WTC11 (cell line): ENCODE measurements at regions not wholly inside any gene's neighbourhood (a gene's known extent, or its start where the extent isn't known, plus 50 kb on each side); places are given as distances from the start of the nearest gene placed in this dataset.

Experiments used
- ATAC-seq: fragments of 200-7000 bp; cut with Tn5 transposase; 2 replicates; pipeline ENCODE4 v1.10.0; 2021; ENCODE audit warnings: mild to moderate bottlenecking, moderate library complexity
- CTCF ChIA-PET: fragments of 300-600 bp; sonication (Branson Sonifier 250); formaldehyde crosslinking; loops from one replicate; lab custom pipeline; 2021; ENCODE audit warnings: antibody characterized with exemption; lab: Charles Lee
- POLR2A ChIA-PET: fragments of 350-600 bp; sonication (Branson Sonifier 250); formaldehyde crosslinking; loops from one replicate; lab custom pipeline; 2021; ENCODE audit warnings: antibody characterized with exemption; lab: Charles Lee
- DNase-seq: peaks from one replicate; pipeline ENCODE4 v3.0.0; 2021; ENCODE audit warnings: low spot score
- H3K27ac Mint-ChIP-seq: 2 replicates; pipeline ENCODE4 v1.8.0; 2021; ENCODE audit warnings: mixed read lengths
- H3K27me3 Mint-ChIP-seq: 2 replicates; pipeline ENCODE4 v1.8.0; 2021; ENCODE audit warnings: low read depth, mild to moderate bottlenecking, moderate library complexity, mixed read lengths
- H3K36me3 Mint-ChIP-seq: 2 replicates; pipeline ENCODE4 v1.8.0; 2021; ENCODE audit warnings: mixed read lengths
- H3K4me1 Mint-ChIP-seq: 2 replicates; pipeline ENCODE4 v1.8.0; 2022; ENCODE audit warnings: mixed read lengths
- H3K4me3 Mint-ChIP-seq: 2 replicates; pipeline ENCODE4 v1.8.0; 2021; ENCODE audit warnings: mild to moderate bottlenecking, moderate library complexity, mixed read lengths
- H3K9me3 Mint-ChIP-seq: 2 replicates; pipeline ENCODE4 v1.8.0; 2021; ENCODE audit warnings: mixed read lengths
- MXD4 ChIP-seq: fragments of 250-450 bp; sonication (Bioruptor Pico); IDR thresholded peaks from 2 replicates; pipeline ENCODE4 v1.8.0; 2021; ENCODE audit warnings: mild to moderate bottlenecking, moderate library complexity, borderline replicate concordance
- NR1H2 ChIP-seq: sonication (generic); formaldehyde crosslinking; IDR thresholded peaks from 2 replicates; pipeline ENCODE4 v1.9.0; 2021; ENCODE audit warnings: mild to moderate bottlenecking, moderate library complexity, missing genetic modification reagents
- TCF7 ChIP-seq: sonication (generic); formaldehyde crosslinking; IDR thresholded peaks from 2 replicates; pipeline ENCODE4 v1.8.0; 2022; ENCODE audit warnings: mild to moderate bottlenecking, low read depth, missing genetic modification reagents, moderate library complexity
- ZNF219 ChIP-seq: sonication (generic); formaldehyde crosslinking; IDR thresholded peaks from 2 replicates; pipeline ENCODE4 v1.8.0; 2023; ENCODE audit warnings: missing genetic modification reagents, mild to moderate bottlenecking, borderline replicate concordance
- TF ChIP-seq, protein P1 (sequence below): sonication (generic); formaldehyde crosslinking; IDR thresholded peaks from 2 replicates; pipeline ENCODE4 v1.8.1; 2022; ENCODE audit warnings: missing genetic modification reagents, borderline replicate concordance
- TF ChIP-seq, protein P2 (sequence below): fragments of 200-600 bp; IDR thresholded peaks from 2 replicates; pipeline ENCODE4 v1.8.0; 2022; ENCODE audit warnings: antibody characterized with exemption
- TF ChIP-seq, protein P3 (sequence below): sonication (generic); formaldehyde crosslinking; IDR thresholded peaks from 2 replicates; pipeline ENCODE4 v1.8.0; 2022; ENCODE audit warnings: mild to moderate bottlenecking, missing genetic modification reagents
- TF ChIP-seq, protein P4 (sequence below): sonication (generic); formaldehyde crosslinking; IDR thresholded peaks from 2 replicates; pipeline ENCODE4 v1.8.0; 2023; ENCODE audit warnings: mild to moderate bottlenecking, missing genetic modification reagents
- TF ChIP-seq, protein P5 (sequence below): sonication (generic); formaldehyde crosslinking; IDR thresholded peaks from 2 replicates; pipeline ENCODE4 v1.8.0; 2022; ENCODE audit warnings: missing genetic modification reagents

DNA sequence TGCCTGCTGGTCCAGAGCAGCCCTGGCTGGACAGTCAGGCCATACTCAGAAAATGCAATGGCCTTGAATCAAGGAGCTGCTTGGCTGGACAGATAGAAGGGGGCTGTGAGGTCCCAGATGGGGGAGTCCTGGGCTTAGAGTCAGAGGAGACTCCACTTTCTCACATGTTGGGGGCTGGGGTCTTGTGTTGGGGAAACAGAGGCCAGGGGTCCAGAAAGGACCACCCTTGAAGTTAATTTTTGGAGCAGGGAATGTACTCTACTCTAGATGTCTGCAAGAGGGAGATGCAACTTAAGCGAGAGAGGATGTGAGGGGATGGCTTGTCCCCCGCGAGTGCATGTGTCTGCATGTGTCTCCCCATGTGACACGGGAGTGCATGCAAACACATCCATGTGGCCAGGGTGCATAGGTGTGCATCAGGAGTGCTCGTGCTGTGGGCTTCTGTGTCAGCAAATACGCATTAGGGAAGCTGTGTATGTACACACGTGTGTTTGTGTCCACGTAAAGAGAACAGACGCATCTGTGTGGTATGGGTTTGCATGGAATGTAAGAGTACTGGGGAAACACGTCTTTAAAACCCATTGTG lies 303.2 kb downstream of the MYCN start (continued):
- TF ChIP-seq, protein P1, sequence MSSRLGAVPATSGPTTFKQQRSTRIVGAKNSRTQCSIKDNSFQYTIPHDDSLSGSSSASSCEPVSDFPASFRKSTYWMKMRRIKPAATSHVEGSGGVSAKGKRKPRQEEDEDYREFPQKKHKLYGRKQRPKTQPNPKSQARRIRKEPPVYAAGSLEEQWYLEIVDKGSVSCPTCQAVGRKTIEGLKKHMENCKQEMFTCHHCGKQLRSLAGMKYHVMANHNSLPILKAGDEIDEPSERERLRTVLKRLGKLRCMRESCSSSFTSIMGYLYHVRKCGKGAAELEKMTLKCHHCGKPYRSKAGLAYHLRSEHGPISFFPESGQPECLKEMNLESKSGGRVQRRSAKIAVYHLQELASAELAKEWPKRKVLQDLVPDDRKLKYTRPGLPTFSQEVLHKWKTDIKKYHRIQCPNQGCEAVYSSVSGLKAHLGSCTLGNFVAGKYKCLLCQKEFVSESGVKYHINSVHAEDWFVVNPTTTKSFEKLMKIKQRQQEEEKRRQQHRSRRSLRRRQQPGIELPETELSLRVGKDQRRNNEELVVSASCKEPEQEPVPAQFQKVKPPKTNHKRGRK (CRISPR knock-in tag): no peak
- TF ChIP-seq, protein P2, sequence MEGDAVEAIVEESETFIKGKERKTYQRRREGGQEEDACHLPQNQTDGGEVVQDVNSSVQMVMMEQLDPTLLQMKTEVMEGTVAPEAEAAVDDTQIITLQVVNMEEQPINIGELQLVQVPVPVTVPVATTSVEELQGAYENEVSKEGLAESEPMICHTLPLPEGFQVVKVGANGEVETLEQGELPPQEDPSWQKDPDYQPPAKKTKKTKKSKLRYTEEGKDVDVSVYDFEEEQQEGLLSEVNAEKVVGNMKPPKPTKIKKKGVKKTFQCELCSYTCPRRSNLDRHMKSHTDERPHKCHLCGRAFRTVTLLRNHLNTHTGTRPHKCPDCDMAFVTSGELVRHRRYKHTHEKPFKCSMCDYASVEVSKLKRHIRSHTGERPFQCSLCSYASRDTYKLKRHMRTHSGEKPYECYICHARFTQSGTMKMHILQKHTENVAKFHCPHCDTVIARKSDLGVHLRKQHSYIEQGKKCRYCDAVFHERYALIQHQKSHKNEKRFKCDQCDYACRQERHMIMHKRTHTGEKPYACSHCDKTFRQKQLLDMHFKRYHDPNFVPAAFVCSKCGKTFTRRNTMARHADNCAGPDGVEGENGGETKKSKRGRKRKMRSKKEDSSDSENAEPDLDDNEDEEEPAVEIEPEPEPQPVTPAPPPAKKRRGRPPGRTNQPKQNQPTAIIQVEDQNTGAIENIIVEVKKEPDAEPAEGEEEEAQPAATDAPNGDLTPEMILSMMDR: no peak
- no peak for TF ChIP-seq ZNF219 (CRISPR knock-in tag)
- no peak for TF ChIP-seq NR1H2
- TF ChIP-seq TCF7 (CRISPR knock-in tag): no peak
- TF ChIP-seq MXD4 (CRISPR knock-in tag): no peak

DNA sequence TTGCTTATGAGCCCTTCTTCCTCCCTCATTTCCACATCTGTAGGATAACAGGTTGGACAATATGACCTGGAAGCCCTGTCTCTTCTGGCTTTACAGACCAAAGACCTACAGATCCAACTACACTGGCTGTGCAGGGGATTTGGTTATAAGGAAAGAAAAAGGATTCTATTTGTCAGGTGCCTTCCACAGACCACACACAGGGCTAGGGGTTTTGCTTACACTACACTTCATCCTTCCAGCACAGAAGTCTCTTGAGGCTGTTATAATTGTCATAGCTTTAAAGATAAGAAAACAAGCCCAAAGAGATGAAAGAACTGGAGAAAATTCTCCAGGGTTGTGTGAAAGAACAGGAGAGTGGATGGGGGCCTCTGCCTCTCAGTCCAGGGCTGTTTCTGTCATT lies 302.6 kb downstream of the MYCN start:
- no peaks in the 10 kb centered on the region for H3K9me3 Mint-ChIP-seq
- peaks cover 19% of the 10 kb centered on the region for H3K4me1 Mint-ChIP-seq
- DNase-seq: no peak
- no peak for ATAC-seq
- H3K27ac Mint-ChIP-seq: no peak overlapping the region
- TF ChIP-seq, protein P3, sequence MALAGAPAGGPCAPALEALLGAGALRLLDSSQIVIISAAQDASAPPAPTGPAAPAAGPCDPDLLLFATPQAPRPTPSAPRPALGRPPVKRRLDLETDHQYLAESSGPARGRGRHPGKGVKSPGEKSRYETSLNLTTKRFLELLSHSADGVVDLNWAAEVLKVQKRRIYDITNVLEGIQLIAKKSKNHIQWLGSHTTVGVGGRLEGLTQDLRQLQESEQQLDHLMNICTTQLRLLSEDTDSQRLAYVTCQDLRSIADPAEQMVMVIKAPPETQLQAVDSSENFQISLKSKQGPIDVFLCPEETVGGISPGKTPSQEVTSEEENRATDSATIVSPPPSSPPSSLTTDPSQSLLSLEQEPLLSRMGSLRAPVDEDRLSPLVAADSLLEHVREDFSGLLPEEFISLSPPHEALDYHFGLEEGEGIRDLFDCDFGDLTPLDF: no peak
- TF ChIP-seq, protein P4, sequence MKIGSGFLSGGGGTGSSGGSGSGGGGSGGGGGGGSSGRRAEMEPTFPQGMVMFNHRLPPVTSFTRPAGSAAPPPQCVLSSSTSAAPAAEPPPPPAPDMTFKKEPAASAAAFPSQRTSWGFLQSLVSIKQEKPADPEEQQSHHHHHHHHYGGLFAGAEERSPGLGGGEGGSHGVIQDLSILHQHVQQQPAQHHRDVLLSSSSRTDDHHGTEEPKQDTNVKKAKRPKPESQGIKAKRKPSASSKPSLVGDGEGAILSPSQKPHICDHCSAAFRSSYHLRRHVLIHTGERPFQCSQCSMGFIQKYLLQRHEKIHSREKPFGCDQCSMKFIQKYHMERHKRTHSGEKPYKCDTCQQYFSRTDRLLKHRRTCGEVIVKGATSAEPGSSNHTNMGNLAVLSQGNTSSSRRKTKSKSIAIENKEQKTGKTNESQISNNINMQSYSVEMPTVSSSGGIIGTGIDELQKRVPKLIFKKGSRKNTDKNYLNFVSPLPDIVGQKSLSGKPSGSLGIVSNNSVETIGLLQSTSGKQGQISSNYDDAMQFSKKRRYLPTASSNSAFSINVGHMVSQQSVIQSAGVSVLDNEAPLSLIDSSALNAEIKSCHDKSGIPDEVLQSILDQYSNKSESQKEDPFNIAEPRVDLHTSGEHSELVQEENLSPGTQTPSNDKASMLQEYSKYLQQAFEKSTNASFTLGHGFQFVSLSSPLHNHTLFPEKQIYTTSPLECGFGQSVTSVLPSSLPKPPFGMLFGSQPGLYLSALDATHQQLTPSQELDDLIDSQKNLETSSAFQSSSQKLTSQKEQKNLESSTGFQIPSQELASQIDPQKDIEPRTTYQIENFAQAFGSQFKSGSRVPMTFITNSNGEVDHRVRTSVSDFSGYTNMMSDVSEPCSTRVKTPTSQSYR: no peak
- TF ChIP-seq, protein P5, sequence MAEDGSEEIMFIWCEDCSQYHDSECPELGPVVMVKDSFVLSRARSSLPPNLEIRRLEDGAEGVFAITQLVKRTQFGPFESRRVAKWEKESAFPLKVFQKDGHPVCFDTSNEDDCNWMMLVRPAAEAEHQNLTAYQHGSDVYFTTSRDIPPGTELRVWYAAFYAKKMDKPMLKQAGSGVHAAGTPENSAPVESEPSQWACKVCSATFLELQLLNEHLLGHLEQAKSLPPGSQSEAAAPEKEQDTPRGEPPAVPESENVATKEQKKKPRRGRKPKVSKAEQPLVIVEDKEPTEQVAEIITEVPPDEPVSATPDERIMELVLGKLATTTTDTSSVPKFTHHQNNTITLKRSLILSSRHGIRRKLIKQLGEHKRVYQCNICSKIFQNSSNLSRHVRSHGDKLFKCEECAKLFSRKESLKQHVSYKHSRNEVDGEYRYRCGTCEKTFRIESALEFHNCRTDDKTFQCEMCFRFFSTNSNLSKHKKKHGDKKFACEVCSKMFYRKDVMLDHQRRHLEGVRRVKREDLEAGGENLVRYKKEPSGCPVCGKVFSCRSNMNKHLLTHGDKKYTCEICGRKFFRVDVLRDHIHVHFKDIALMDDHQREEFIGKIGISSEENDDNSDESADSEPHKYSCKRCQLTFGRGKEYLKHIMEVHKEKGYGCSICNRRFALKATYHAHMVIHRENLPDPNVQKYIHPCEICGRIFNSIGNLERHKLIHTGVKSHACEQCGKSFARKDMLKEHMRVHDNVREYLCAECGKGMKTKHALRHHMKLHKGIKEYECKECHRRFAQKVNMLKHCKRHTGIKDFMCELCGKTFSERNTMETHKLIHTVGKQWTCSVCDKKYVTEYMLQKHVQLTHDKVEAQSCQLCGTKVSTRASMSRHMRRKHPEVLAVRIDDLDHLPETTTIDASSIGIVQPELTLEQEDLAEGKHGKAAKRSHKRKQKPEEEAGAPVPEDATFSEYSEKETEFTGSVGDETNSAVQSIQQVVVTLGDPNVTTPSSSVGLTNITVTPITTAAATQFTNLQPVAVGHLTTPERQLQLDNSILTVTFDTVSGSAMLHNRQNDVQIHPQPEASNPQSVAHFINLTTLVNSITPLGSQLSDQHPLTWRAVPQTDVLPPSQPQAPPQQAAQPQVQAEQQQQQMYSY (CRISPR knock-in tag): no peak
- H3K4me3 Mint-ChIP-seq: no peak overlapping the region
- H3K27me3 Mint-ChIP-seq: peaks cover 2% of the 10 kb centered on the region; the same call in 1 of the 2 replicates
- CTCF ChIA-PET: no interaction called here
- POLR2A ChIA-PET: no interaction called here
- no peaks in the 10 kb centered on the region for H3K36me3 Mint-ChIP-seq
